IPS-20b (cell line): ENCODE measurements at regions not wholly inside any gene's neighbourhood (a gene's known extent, or its start where the extent isn't known, plus 50 kb on each side); places are given as distances from the start of the nearest gene placed in this dataset.

ENCODE experiments used
- H3K27ac ChIP-seq: one replicate; pipeline ENCODE4 v1.5.1; 2013; ENCODE audit warnings: low read length
- H3K27me3 ChIP-seq: 2 replicates; pipeline ENCODE4 v1.6.1; 2013; ENCODE audit warnings: mild to moderate bottlenecking, low read length, inconsistent platforms; ENCODE audit not compliant: insufficient read depth
- H3K36me3 ChIP-seq: 2 replicates; pipeline ENCODE4 v1.6.1; 2013; ENCODE audit warnings: low read depth, mild to moderate bottlenecking, inconsistent platforms, low read length, moderate library complexity; ENCODE audit not compliant: insufficient read depth
- H3K4me1 ChIP-seq: 2 replicates; pipeline ENCODE4 v1.6.1; 2013; ENCODE audit warnings: mild to moderate bottlenecking, control low read depth, inconsistent platforms, low read length, moderate library complexity; ENCODE audit not compliant: insufficient read depth
- H3K4me3 ChIP-seq: 2 replicates; pipeline ENCODE4 v1.5.1; 2013; ENCODE audit warnings: mild to moderate bottlenecking, low read length, inconsistent platforms
- H3K9ac ChIP-seq: 2 replicates; pipeline ENCODE4 v1.6.1; 2013; ENCODE audit warnings: low read depth, mild to moderate bottlenecking, inconsistent platforms, low read length, moderate library complexity
- H3K9me3 ChIP-seq: 2 replicates; pipeline ENCODE4 v1.6.1; 2013; ENCODE audit warnings: mild to moderate bottlenecking, low read depth, low read length, inconsistent platforms; ENCODE audit not compliant: insufficient read depth

- Histone ChIP-seq H3K9ac (no peak overlapping the region), H3K4me3 (no peak overlapping the region), H3K36me3 (no peaks in the 10 kb centered on the region), H3K4me1 (no peaks in the 10 kb centered on the region; the same call in 1 of the 2 replicates), H3K9me3 (no peaks in the 10 kb centered on the region), H3K27ac (no peak overlapping the region), H3K27me3 (no peaks in the 10 kb centered on the region)
These were observed 83.3 kb downstream of the ALDH8A1 start for GRCh38 chr6:134866563-134866962.

GRCh38 chr6:134864558-134864957 is 85.3 kb downstream of the ALDH8A1 start:
- Histone ChIP-seq H3K4me1 (no peaks in the 10 kb centered on the region), H3K27me3 (no peaks in the 10 kb centered on the region), H3K4me3 (no peak overlapping the region), H3K36me3 (no peaks in the 10 kb centered on the region), H3K27ac (no peak overlapping the region), H3K9me3 (no peaks in the 10 kb centered on the region), H3K9ac (no peak overlapping the region)

GRCh38 chr6:134863763-134864510 is 86.0 kb downstream of the ALDH8A1 start:
- no peak overlapping the region for H3K4me3 ChIP-seq
- H3K4me1 ChIP-seq, result no peaks in the 10 kb centered on the region
- H3K27ac ChIP-seq, result no peak overlapping the region
- H3K27me3 ChIP-seq, result no peaks in the 10 kb centered on the region
- no peak overlapping the region for H3K9ac ChIP-seq
- no peaks in the 10 kb centered on the region for H3K9me3 ChIP-seq
- H3K36me3 ChIP-seq, result no peaks in the 10 kb centered on the region

- H3K4me3 ChIP-seq, result no peak overlapping the region
- no peak overlapping the region for H3K27ac ChIP-seq
- no peaks in the 10 kb centered on the region for H3K36me3 ChIP-seq
- no peak overlapping the region for H3K9ac ChIP-seq
- H3K4me1 ChIP-seq, result peaks cover 9% of the 10 kb centered on the region; the same call in 1 of the 2 replicates
- H3K27me3 ChIP-seq, result no peaks in the 10 kb centered on the region
- H3K9me3 ChIP-seq, result no peaks in the 10 kb centered on the region
These were observed 95.5 kb downstream of the ALDH8A1 start for GRCh38 chr6:134854366-134854765.

GRCh38 chr6:134853111-134854055 is 96.5 kb downstream of the ALDH8A1 start:
- Histone ChIP-seq H3K4me3 (no peak overlapping the region), H3K27me3 (no peaks in the 10 kb centered on the region), H3K9ac (no peak overlapping the region), H3K9me3 (no peaks in the 10 kb centered on the region), H3K27ac (no peak overlapping the region), H3K4me1 (peaks cover 9% of the 10 kb centered on the region; the same call in 1 of the 2 replicates), H3K36me3 (no peaks in the 10 kb centered on the region)

- H3K27me3 ChIP-seq, result no peaks in the 10 kb centered on the region
- peaks cover 9% of the 10 kb centered on the region; the same call in 1 of the 2 replicates for H3K4me1 ChIP-seq
- no peaks in the 10 kb centered on the region for H3K36me3 ChIP-seq
- no peak overlapping the region for H3K27ac ChIP-seq
- no peak overlapping the region for H3K4me3 ChIP-seq
- H3K9me3 ChIP-seq, result no peaks in the 10 kb centered on the region
- H3K9ac ChIP-seq, result no peak overlapping the region
These were observed 98.4 kb downstream of the ALDH8A1 start for GRCh38 chr6:134851548-134851947.

- Histone ChIP-seq H3K27ac (no peak overlapping the region), H3K36me3 (no peaks in the 10 kb centered on the region), H3K4me1 (peaks cover 9% of the 10 kb centered on the region; the same call in 1 of the 2 replicates), H3K27me3 (no peaks in the 10 kb centered on the region), H3K9ac (no peak overlapping the region), H3K4me3 (no peak overlapping the region), H3K9me3 (no peaks in the 10 kb centered on the region)
These were observed 99.1 kb downstream of the ALDH8A1 start for GRCh38 chr6:134850721-134851305.

GRCh38 chr6:134849920-134850447 is 99.9 kb downstream of the ALDH8A1 start:
- Histone ChIP-seq H3K27me3 (no peaks in the 10 kb centered on the region), H3K4me3 (no peak overlapping the region), H3K27ac (no peak overlapping the region), H3K36me3 (no peaks in the 10 kb centered on the region), H3K9me3 (no peaks in the 10 kb centered on the region), H3K9ac (no peak overlapping the region), H3K4me1 (peaks cover 9% of the 10 kb centered on the region; the same call in 1 of the 2 replicates)

GRCh38 chr6:134848076-134848475 is 101.8 kb downstream of the ALDH8A1 start:
- H3K4me3 ChIP-seq, result no peak overlapping the region
- no peaks in the 10 kb centered on the region for H3K27me3 ChIP-seq
- H3K36me3 ChIP-seq, result no peaks in the 10 kb centered on the region
- no peak overlapping the region for H3K9ac ChIP-seq
- H3K9me3 ChIP-seq, result no peaks in the 10 kb centered on the region
- peaks cover 9% of the 10 kb centered on the region; the same call in 1 of the 2 replicates for H3K4me1 ChIP-seq
- no peak overlapping the region for H3K27ac ChIP-seq

GRCh38 chr6:134846865-134847264 is 103.0 kb downstream of the ALDH8A1 start:
- no peak overlapping the region for H3K9ac ChIP-seq
- peaks cover 8% of the 10 kb centered on the region; the same call in 1 of the 2 replicates for H3K4me1 ChIP-seq
- H3K36me3 ChIP-seq, result no peaks in the 10 kb centered on the region
- H3K27ac ChIP-seq, result no peak overlapping the region
- no peak overlapping the region for H3K4me3 ChIP-seq
- no peaks in the 10 kb centered on the region for H3K27me3 ChIP-seq
- no peaks in the 10 kb centered on the region for H3K9me3 ChIP-seq

GRCh38 chr6:134846031-134846430 is 103.9 kb downstream of the ALDH8A1 start:
- Histone ChIP-seq H3K27me3 (no peaks in the 10 kb centered on the region), H3K4me1 (no peaks in the 10 kb centered on the region; the same call in 1 of the 2 replicates), H3K27ac (no peak overlapping the region), H3K9me3 (no peaks in the 10 kb centered on the region), H3K9ac (no peak overlapping the region), H3K36me3 (no peaks in the 10 kb centered on the region), H3K4me3 (no peak overlapping the region)
